NCI-H226 (cell line): ENCODE measurements at regions not wholly inside any gene's neighbourhood (a gene's known extent, or its start where the extent isn't known, plus 50 kb on each side); places are given as distances from the start of the nearest gene placed in this dataset.
"Not testable (repeated sequence)": the region's sequence is repeated elsewhere in the genome, so short reads cannot be mapped to it uniquely, and the experiment has no call there.

Experiments
- DNase-seq: peaks from one replicate; pipeline ENCODE4 v3.0.0-alpha.2; 2015

DNA sequence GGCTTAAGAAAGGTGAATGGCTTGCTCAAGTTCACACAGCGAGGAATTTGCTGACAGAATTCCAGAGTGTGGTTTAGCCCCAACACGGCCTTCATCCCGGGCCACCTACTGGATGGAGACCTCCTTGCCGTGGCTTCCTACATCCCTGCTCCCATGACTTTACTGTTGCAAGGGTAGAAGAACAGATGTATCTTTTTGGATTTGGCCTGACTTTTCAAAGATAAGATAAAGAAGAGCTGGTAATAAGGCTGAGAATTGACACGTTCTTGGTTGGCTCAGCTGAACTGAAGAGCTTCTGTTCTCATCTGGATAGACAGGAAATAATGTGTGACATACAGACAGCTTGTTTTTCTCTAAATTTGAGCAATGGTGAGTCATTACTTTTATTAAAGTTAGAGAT is 113.1 kb downstream of the KLF5 start:
- no peak for DNase-seq

DNA sequence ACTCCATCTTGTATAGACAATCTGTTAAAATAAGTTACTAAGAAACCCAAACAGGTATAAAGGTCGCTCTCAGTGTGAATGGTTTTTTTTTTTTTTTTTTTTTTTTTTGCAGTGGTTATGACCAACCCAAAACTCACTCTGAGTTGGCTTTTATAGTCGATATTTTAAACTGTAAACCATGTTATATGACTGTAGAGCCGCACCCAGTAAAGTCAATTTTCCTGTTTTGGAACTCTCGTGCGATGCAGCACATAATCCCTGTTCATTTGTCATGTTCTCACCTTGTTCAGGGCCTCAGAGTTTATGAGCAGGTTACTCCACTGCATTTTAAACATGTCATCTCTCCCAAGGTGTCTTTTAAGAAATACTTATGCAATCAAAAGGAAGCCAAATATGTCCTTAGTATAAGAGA is 112.5 kb downstream of the KLF5 start:
- no peak for DNase-seq

DNA sequence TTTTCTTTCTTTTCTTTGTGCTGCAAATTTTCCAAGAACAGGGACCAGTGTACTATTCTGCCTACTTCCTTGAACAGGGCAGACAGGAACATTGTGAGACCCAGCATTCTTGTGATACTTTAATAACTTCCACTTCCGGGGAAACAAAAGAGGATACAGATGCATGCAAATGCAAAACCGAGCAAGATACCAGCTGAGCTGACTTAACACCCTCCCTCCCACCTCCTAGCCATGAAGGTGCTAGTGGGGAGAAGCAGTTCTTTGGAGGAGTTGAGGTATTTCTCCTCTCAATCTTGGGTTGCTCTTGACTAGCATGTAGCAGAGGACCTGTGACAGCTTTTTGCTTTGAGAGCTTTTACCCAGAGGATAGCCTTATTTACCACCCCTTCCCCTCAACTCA is 111.2 kb downstream of the KLF5 start:
- no peak for DNase-seq

DNA sequence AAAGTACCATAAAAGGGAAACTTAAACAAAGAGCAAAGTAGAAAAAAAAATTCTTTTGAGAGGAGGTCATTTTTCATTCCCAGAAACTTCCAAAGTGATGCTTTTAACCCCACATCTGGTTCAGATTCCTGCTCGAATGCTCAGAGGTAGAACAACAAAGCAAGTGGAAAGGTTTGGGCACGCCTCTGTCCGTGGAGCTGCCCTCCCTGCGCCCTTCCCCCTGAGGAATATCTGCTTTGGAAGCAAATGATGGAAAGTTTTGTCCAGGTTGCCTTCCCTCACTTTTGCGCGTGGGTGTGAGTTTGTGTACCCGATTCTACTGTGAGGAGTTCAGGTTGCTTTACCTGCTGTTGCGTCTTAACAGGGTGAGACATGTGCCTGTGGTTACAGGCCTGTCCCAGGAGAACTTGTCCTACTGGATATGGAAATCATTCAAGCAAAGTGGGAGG is 110.2 kb downstream of the KLF5 start:
- no peak for DNase-seq

DNA sequence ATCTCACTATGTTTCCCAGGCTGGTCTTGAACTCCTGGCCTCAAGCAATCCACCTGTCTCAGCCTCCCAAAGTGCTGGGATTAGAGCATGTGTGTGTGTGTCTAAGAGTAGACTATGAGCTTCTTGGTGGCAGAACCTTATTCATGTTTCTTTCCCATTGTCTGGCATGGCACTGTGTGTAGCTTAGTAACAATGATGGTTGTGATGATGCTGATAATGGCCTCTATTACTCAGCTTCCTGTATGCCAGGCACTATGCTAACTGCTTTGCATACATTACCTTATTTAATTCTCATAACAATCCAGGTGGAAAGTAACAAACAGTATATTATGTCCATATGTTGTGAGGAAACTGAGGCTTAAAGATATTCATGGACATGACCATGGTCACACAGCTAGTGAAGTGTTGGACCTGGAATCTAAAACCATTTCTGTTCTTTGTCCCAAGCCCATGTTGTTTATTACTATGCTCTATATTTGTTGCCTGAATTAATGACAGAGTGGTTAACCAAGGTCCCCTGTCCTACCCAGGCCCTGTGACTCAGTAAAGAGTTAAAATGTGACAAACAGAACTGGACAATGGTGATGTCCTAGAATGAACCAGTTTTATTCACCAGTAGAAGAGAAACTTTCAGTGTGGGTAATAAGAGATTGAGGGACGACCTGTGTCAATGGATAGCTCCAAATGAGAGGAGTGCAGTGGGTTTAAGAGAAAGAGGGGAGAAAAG is 109.6 kb downstream of the KLF5 start:
- peak; percentile 39 for DNase-seq

DNA sequence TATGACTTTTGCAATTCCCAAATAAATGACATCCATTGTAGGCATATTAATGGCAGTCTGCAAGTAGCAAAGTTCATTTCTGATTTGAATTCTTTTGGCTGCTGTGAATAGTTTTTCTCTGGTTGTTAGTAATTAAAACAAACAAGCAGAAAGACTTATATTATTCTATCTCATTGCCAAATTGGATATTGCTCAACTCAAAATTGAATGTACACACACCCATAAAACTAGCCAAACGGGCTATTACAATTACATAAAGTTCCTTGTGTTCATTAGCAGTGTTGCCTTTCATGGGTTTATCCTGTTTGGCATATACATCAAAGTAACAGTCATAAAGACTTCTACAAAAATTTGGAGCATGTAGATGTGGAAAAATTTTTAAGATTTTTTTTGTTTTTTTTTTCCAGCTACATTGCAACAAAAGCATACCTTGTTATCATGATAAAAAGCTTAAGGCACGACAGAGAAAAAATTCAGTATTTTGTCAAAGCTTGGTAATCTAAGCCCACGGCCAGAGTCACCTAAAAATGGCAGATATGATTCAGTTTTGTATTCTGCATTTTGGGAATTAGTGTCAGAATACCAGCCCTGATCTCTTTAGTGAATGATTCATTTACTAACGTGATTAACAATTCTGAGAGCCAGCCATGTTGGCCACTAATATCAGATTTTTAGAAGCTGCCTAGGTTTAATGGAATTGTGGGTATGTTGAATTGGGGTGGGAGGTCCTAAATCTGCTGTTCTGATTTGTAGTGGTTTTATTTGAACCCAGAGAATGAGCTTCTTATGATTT is 108.4 kb downstream of the KLF5 start:
- DNase-seq = no peak

DNA sequence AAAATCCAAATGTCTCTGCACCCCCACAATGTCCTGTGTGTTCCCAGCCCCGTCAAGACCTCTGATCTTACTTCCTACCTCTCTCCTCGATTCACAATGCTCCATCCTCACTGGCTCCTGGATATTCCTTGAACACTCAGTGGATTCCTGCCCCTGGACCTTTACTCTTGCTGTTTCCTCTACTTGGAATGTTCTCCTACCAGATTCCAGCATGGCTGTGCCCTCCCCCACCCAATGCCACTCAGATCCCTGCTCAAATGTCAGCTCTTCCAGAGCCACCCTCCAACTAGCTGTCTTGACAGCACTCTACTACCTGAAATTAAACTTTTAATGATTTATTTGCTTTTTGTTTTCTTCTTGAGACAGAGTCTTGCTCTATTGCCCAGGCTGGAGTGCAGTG is 107.4 kb downstream of the KLF5 start:
- no peak for DNase-seq

DNA sequence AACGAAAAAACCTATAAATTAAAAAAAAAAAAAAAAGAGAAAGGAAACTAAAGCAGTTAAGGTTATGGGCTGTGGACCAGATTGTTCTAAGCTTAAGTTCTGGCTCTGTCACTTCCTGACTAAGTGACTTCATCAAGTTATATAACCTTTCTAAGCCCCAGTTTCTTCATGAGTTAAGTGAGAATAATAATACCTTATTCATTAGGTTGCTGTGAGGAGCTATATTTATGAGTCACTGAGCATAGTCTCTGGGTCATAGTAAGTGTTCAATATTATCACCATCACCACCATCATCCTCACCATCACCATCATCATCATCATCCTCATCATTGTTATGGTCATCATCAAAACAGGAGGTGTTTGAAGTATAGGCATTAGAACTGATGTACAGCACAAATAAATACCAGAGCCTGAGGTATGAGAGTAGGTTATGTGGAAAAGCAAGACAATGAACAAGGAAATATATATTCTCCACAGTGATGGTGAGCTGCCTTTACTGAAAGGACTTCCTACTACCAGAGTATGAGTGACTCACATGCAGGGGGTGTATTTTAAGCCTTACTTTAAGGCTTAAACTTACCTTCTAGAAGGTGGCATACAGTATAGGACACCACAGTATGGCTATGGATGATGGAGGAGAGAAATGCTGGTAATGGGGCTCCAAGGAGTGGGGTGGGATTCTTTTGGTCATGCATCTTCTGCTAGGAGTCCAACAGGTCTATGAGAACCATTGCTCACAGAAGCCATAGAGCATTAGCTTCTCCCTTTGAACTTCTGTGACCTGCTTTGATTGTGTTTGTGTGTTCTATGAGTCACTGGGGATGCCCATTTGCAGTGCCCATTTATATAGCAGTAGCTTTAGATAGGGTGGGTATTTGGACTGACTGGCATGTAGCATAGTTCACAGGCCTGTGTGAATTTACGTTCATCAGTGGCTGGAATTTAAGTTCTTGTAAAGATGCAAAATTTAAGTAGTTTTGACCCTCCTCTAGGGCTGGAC is 104.4 kb downstream of the KLF5 start:
- DNase-seq = no peak

DNA sequence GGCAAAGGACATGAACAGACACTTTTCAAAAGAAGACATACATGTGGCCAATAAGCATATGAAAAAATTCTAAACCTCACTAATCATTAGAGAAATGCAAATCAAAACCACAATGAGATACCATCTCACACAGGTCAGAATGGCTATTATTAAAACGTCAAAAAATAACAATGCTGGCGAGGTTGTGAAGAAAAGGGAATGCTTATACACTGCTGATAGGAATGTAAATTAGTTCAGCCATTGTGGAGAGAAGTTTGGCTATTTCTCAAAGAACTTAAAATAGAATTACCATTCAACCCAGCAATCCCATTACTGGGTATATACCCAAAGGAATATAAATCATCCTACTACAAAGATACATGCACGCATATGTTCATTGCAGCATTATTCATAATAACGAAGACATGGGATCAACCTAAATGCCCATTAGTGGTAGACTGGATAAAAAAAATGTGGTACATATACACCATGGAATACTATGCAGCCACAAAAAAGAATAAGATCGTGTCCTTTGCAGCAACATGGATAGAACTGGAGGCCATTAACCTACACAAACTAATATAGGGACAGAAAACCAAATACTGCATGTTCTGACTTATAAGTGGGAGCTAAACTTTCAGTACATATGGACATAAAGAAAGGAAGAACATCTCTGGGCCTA is 101.7 kb downstream of the KLF5 start:
- DNase-seq = not testable (repeated sequence)

DNA sequence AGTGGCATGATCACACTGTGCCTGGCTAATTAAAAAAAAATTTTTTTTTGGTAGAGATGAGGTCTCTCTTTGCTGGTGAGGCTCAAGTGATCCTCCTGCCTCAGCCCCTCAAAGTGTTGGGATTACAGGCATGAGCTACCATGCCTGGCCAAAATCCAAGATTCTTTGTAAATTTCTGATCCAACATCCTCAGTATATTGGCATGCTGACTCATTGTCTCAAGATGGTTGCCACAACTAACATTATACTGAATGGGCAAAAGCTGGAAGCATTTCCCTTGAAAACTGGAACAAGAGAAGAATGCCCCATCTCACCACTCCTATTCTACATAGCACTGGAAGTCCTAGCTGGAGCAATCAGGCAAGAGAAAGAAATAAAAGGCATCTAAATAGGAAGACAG is 100.0 kb downstream of the KLF5 start:
- peak; percentile 61 for DNase-seq

DNA sequence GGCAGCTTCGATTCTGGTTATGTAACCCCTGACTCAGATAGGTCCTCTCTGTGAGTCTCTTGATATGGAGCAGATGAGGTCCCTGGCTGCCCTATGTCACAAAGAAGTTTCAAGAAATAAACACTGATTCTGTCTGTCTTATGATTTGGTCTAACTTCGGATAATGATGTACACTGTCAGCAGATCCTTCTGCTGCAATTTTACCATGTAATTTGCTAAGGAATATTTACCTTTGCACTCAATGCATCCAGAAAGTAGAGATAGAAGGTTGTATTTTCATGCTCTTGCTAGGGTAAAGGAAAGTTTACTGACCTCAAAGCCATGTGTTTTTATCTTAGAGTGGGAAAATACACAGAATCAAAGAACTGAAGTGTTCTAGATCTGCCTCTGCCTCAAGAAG is 98.2 kb downstream of the KLF5 start:
- no peak for DNase-seq

DNA sequence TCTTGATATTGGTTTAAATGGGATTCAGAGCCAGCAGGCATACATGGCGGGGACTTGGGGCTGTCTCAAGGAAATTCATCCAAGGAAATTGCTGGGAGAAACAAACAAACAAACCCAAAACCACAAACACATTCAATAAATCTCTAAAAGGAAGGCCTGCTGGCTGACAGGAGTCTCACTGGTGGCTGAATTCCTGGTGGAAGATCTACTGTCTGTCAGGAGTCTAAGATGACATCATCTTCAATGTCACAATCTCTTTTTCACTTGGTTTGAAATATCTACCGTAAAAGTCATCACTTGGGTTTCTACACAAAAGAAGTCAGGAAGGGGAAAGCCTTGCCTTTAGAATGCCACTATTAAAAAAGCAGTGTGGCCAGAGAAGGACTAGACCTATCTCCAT is 87.9 kb downstream of the KLF5 start:
- no peak for DNase-seq

DNA sequence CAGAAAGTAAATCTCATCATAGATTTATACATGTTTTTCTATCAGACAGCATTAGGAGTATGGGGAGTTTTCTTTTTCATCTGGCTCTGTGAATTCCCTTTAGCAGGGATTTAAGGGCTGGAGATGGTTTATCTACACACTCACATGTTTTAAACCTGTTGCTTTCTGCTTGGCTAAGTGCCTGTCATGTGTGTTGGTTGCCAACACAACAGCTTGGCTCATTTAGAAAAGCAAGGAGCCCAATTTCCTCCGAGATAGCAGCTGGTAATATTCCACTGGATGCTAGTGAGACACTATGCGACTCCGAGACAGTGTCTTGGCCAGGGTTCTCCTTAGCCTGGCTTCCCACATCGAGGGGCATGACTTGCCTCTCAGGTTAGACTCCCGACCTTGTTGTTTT is 83.3 kb downstream of the KLF5 start:
- no peak for DNase-seq

DNA sequence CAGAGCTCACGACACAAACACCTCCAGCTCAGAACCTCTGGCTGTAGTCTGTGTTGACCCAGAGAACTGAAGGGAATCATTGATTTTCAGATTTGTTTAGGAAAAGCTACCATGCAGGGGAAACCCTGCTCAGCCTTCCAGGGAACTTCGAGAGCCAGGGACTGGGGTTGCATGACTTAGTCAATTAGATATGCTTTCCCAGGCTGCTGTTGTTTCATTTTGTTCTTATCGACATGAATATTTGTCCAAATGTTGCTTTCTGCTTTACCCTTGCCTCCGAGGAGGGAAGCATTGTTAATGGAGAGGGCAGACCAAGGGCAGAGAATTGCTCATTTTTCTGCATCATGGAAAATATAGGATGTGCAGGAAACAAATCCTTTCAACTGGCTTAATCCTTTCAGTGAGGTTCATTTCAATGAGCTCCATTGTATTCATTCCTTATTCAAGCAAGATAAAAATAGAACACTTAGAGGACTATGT is 82.5 kb downstream of the KLF5 start:
- no peak for DNase-seq

DNA sequence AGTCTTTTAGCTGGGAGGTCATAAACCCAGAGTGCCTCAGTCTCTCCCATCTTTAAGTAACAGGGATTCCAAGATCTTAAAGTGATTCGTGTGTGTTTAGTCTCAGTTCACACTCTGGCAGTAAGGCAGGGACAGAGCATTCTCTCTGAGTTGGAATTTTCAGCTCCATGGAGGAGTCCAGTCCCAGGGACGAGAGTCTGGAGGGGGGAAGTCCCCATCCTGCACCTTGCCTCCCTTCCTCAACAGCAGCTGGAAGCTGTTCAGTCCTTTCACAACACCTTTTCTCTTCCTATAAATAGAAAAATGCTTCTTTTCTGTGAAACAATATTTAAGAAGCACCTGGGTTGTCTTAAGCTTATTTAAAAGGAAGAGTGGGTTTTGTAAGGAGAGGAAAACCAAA is 82.0 kb downstream of the KLF5 start:
- no peak for DNase-seq

DNA sequence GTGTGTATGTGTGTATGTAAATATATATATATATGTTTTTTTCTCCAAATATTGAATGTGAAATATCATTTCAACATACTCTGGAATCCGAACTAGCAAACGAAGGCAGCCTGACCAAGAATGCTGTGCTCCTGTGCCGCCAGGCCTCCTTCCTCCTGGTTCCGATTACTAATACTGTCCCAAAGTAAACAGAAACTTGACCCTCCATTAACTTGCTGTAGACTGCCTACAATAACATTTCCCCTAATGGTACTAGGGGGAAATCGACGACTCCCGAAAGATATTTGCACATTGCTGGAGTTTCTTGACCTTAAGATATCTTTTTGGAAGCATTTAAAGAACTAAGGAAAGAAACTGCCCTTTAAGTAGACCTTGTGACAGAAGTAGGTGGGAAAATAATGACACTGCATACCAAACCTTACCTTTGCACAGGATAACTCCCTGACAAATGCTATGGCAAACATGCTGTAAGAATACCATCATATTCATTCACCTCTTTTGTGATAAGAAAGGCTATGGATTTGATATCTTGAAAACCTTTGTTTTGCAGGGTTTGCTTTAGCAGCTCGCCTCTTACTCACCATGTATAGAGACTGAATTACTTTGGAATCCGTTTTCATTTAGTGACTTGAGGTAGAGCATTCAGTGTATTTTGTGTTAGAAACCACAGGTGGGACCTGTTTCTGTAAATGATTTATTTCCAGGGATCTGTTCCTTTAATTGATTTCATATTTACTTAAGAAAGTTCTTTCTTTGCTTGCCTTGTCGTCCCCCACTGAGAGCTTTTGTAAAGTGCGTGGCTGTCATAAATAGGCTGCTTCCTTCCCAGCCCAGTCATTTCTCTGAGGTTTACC is 80.1 kb downstream of the KLF5 start:
- no peak for DNase-seq

DNA sequence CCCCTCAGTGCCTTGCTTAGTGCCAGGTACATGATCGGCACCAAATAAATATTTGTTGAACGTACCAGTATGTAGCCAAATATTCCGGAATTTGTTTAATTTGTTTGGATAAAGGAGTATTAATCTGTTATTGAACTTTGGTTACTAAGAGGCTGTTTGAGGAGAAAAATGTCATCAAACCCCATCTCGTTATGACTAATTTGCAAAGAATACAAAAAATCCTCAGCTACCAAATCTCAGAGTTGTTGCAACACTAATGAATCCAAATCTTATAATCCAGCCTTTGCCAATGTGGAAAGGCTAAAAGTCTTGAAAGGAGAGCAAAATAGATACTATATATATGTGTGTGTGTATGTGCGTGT is 79.5 kb downstream of the KLF5 start:
- DNase-seq = no peak

DNA sequence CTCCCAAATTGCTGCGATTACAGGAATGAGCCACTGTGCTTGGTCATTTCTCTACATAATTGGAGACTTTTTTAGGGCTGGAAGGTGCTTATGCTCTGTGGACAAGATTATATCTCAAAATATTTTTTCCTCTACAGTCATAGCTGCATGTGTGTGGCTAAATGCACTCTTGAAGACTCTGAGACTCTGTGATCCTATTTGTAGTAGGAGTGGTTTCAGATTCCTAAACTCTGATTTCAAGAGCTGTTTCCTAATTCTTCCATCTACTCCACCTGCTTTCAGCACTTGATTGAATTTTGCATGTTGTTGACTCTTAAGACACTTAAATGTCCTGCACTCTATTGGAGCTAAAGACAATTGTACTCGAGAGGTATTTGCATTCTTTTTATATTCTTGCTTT is 78.0 kb downstream of the KLF5 start:
- DNase-seq = no peak

DNA sequence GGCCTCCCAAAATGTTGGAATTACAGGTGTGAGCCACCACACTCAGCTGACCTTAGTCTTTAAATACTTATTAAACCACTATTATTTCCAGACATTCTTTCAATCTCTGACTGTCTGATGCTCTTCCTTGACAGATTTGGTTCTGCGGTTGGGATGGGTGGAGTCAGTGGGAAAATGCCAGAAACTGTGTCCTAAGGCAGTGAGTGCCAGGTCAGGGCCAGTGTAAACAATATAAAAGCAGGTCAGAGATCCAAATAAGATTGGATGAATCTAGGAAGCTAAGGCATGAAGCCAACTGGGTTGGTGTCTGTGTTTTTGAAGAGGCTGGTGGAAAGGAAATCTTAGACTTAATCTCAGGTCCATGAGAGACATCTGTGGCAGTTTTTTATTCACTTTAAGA is 74.7 kb downstream of the KLF5 start:
- peak; percentile 40 for DNase-seq

DNA sequence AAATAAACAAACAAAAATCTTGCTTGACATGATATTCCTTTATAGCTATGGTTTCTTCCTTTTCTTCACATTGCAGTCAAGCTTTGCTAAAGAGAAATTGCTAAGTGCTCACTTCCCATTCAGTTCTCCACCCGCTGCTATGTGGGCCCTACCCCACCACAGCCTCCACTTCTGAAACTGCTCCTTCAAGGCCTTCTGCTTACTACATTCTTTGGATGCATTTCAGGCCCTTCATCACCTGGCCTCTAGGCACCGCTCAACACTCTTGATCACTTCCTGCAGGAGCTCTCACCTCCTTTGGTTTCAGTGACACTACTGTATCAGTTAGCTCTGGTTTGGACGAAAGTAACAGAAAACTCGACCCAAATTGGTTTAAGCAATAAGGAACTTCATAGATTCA is 72.4 kb downstream of the KLF5 start:
- DNase-seq = no peak

DNA sequence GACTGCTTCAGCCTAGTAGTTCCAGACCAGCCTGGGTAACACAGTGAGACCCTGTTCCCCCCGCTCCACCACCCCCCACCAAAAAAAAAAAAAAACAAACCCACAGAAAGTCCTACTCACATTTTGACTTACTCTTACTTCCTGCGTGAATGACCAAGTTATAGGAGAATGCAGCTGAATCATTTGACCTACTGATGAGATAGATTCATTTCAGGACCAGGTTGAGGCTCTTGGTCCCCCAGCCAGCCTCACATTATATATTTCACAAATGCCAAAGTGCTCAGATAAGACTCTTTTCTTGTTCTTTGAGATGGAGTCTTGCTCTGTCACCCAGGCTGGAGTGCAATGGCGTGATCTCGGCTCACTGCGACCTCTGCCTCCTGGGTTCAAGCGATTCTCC is 70.2 kb downstream of the KLF5 start:
- peak; percentile 13 for DNase-seq
